K562 (cell line): ENCODE measurements at regions not wholly inside any gene's neighbourhood (a gene's known extent, or its start where the extent isn't known, plus 50 kb on each side); places are given as distances from the start of the nearest gene placed in this dataset.

ENCODE experiments used
- BRD9 ChIP-seq: fragments of 450-650 bp; IDR thresholded peaks from 2 replicates; pipeline ENCODE4 v1.6.1; 2018; ENCODE audit warnings: low read depth; ENCODE audit not compliant: partially characterized antibody
- CREM ChIP-seq: IDR thresholded peaks from 2 replicates; pipeline ENCODE4 v1.6.1; 2014; ENCODE audit warnings: antibody characterized with exemption, low read depth
- EZH2 ChIP-seq: IDR thresholded peaks from 2 replicates; pipeline ENCODE4 v1.6.1; 2012; ENCODE audit warnings: low read depth, mild to moderate bottlenecking, inconsistent platforms, low read length, borderline replicate concordance
- MAFG ChIP-seq: fragments of 450-650 bp; conservative IDR thresholded peaks from 2 replicates; pipeline ENCODE4 v1.6.1; 2016; ENCODE audit warnings: missing genetic modification characterization, missing compliant biosample characterization
- NR0B1 ChIP-seq: fragments of 450-650 bp; IDR thresholded peaks from one replicate; pipeline ENCODE4 v1.6.1; 2018; ENCODE audit warnings: mild to moderate bottlenecking, moderate library complexity; ENCODE audit not compliant: partially characterized antibody
- POLR2A ChIP-seq: fragments of 450-650 bp; conservative IDR thresholded peaks from 2 replicates; pipeline ENCODE4 v1.6.1; 2016
- TEAD4 ChIP-seq, 2 experiments: sonication (generic) in 1 of 2; formaldehyde crosslinking in 1 of 2; IDR thresholded peaks; 2 replicates each; pipeline versions ENCODE4 v1.6.1 to v1.8.0; 2012 to 2022; ENCODE audit warnings: borderline replicate concordance in 1 of 2, inconsistent platforms in 1 of 2, low read length in 1 of 2, mild to moderate bottlenecking in 1 of 2, missing genetic modification reagents in 1 of 2
- ZFP30 ChIP-seq: fragments of 250-450 bp; sonication (Bioruptor Pico); IDR thresholded peaks from 2 replicates; pipeline ENCODE4 v1.8.0; 2022; ENCODE audit warnings: moderate library complexity, mild to moderate bottlenecking, inconsistent platforms, borderline replicate concordance
- ZNF124 ChIP-seq: sonication (generic); formaldehyde crosslinking; IDR thresholded peaks from 2 replicates; pipeline ENCODE4 v1.8.1; 2022; ENCODE audit warnings: missing genetic modification reagents
- TF ChIP-seq, protein P1 (sequence below), 3 experiments: IDR thresholded peaks in 2 of 3; conservative IDR thresholded peaks in 1 of 3; 2 replicates each; pipeline ENCODE4 v1.5.1; 2011 to 2012; ENCODE audit warnings: low read length in 3 of 3, mild to moderate bottlenecking in 3 of 3, control low read depth in 2 of 3, improper control_type of control experiment in 1 of 3, inconsistent platforms in 1 of 3, low read depth in 1 of 3, mixed read lengths in 1 of 3, moderate library complexity in 1 of 3; ENCODE audit not compliant: insufficient read depth in 2 of 3
- TF ChIP-seq, protein P2 (sequence below): fragments of 450-650 bp; formaldehyde crosslinking; IDR thresholded peaks from 2 replicates; pipeline ENCODE4 v1.4.0; 2020; ENCODE audit warnings: mild to moderate bottlenecking, mixed read lengths
- TF ChIP-seq, protein P3 (sequence below): fragments of 450-650 bp; conservative IDR thresholded peaks from 2 replicates; pipeline ENCODE4 v1.6.1; 2016; ENCODE audit warnings: missing genetic modification characterization, low read depth, mild to moderate bottlenecking, control low read depth, missing compliant biosample characterization
- TF ChIP-seq, protein P4 (sequence below): fragments of 450-650 bp; formaldehyde crosslinking; IDR thresholded peaks from 2 replicates; pipeline ENCODE4 v1.4.0; 2022; ENCODE audit warnings: missing genetic modification characterization

DNA sequence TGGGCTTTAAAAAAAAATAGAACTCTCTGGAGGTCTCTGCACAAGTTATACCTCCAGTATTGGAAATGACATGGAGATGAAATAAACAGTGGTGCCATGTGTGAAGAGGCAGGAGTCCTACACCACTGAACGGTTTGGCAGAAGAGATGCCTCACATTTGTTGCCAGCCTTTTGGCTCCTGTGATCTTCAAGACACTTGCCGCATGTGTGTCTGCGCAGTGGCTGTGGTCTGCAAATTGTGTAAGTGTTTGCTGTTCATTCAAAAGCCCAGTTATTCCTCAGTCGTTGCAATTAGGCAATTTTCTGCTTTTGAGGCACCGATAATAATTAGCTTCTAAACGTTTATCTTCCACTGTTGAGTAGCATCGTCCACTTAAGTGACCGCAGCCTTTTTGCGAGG is 319.1 kb downstream of the BRD1 start:
- TF ChIP-seq NR0B1, result no peak
- TF ChIP-seq, protein P1, sequence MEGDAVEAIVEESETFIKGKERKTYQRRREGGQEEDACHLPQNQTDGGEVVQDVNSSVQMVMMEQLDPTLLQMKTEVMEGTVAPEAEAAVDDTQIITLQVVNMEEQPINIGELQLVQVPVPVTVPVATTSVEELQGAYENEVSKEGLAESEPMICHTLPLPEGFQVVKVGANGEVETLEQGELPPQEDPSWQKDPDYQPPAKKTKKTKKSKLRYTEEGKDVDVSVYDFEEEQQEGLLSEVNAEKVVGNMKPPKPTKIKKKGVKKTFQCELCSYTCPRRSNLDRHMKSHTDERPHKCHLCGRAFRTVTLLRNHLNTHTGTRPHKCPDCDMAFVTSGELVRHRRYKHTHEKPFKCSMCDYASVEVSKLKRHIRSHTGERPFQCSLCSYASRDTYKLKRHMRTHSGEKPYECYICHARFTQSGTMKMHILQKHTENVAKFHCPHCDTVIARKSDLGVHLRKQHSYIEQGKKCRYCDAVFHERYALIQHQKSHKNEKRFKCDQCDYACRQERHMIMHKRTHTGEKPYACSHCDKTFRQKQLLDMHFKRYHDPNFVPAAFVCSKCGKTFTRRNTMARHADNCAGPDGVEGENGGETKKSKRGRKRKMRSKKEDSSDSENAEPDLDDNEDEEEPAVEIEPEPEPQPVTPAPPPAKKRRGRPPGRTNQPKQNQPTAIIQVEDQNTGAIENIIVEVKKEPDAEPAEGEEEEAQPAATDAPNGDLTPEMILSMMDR (IDR thresholded peaks at IDR 0.05 in 2 of 3, conservative IDR thresholded peaks at IDR 0.05 in 1 of 3; ENCODE audit: insufficient read depth in 2 of 3, low read depth in 1 of 3, low read length in 3 of 3), result no peak
- no peak for TF ChIP-seq EZH2
- TF ChIP-seq ZNF124, result no peak
- TF ChIP-seq, protein P2, sequence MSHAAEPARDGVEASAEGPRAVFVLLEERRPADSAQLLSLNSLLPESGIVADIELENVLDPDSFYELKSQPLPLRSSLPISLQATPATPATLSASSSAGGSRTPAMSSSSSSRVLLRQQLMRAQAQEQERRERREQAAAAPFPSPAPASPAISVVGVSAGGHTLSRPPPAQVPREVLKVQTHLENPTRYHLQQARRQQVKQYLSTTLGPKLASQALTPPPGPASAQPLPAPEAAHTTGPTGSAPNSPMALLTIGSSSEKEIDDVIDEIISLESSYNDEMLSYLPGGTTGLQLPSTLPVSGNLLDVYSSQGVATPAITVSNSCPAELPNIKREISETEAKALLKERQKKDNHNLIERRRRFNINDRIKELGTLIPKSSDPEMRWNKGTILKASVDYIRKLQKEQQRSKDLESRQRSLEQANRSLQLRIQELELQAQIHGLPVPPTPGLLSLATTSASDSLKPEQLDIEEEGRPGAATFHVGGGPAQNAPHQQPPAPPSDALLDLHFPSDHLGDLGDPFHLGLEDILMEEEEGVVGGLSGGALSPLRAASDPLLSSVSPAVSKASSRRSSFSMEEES (CRISPR knock-in tag), result no peak
- TF ChIP-seq ZFP30 (CRISPR knock-in tag), result no peak
- TF ChIP-seq TEAD4 (IDR thresholded peaks at IDR 0.05; ENCODE audit: low read length), result no peak
- no peak for TF ChIP-seq TEAD4 (CRISPR knock-in tag; IDR thresholded peaks at IDR 0.05; ENCODE audit: borderline replicate concordance)
- no peak for TF ChIP-seq POLR2A
- TF ChIP-seq, protein P3, sequence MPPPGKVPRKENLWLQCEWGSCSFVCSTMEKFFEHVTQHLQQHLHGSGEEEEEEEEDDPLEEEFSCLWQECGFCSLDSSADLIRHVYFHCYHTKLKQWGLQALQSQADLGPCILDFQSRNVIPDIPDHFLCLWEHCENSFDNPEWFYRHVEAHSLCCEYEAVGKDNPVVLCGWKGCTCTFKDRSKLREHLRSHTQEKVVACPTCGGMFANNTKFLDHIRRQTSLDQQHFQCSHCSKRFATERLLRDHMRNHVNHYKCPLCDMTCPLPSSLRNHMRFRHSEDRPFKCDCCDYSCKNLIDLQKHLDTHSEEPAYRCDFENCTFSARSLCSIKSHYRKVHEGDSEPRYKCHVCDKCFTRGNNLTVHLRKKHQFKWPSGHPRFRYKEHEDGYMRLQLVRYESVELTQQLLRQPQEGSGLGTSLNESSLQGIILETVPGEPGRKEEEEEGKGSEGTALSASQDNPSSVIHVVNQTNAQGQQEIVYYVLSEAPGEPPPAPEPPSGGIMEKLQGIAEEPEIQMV (tag), result no peak
- TF ChIP-seq, protein P4, sequence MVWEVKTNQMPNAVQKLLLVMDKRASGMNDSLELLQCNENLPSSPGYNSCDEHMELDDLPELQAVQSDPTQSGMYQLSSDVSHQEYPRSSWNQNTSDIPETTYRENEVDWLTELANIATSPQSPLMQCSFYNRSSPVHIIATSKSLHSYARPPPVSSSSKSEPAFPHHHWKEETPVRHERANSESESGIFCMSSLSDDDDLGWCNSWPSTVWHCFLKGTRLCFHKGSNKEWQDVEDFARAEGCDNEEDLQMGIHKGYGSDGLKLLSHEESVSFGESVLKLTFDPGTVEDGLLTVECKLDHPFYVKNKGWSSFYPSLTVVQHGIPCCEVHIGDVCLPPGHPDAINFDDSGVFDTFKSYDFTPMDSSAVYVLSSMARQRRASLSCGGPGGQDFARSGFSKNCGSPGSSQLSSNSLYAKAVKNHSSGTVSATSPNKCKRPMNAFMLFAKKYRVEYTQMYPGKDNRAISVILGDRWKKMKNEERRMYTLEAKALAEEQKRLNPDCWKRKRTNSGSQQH, result no peak
- TF ChIP-seq BRD9, result no peak
- no peak for TF ChIP-seq CREM
- TF ChIP-seq MAFG (tag), result no peak
